GM12864 (cell line): ENCODE measurements at regions not wholly inside any gene's neighbourhood (a gene's known extent, or its start where the extent isn't known, plus 50 kb on each side); places are given as distances from the start of the nearest gene placed in this dataset.

ENCODE experiments used
- DNase-seq: peaks from one replicate; pipeline ENCODE4 v3.0.0-alpha.2; 2011; ENCODE audit warnings: low read depth
- H3K4me3 ChIP-seq: 2 replicates; pipeline ENCODE4 v1.5.1; 2011; ENCODE audit warnings: mild to moderate bottlenecking, low read depth, low read length, control low read depth
- TF ChIP-seq, protein P1 (sequence below): IDR thresholded peaks from 2 replicates; pipeline ENCODE4 v1.5.1; 2011; ENCODE audit warnings: low read depth, mild to moderate bottlenecking, moderate library complexity, low read length, control low read depth, inconsistent platforms; ENCODE audit errors: missing control alignments

DNA sequence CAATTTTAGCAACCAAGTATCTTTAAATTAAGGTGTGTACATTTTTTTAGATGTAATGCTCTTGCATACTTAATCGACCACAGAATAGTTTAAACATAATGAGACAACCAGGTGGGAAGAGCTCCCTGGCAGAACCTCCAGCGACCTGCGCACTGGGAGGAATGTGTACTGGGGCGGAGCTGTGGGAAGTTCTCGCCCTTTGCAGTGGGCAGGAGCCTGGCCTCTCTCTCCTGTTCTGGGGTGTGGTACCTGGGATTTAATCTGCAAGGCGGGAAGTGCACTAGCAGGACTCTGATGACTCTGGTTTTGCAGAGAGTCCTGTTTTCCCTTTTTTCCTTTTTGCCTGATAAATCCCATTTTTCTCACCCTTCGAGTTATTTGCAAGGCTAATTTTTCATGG lies 150.7 kb downstream of the SLC28A3 start:
- H3K4me3 ChIP-seq = no peak overlapping the region
- TF ChIP-seq, protein P1, sequence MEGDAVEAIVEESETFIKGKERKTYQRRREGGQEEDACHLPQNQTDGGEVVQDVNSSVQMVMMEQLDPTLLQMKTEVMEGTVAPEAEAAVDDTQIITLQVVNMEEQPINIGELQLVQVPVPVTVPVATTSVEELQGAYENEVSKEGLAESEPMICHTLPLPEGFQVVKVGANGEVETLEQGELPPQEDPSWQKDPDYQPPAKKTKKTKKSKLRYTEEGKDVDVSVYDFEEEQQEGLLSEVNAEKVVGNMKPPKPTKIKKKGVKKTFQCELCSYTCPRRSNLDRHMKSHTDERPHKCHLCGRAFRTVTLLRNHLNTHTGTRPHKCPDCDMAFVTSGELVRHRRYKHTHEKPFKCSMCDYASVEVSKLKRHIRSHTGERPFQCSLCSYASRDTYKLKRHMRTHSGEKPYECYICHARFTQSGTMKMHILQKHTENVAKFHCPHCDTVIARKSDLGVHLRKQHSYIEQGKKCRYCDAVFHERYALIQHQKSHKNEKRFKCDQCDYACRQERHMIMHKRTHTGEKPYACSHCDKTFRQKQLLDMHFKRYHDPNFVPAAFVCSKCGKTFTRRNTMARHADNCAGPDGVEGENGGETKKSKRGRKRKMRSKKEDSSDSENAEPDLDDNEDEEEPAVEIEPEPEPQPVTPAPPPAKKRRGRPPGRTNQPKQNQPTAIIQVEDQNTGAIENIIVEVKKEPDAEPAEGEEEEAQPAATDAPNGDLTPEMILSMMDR = no peak
- DNase-seq = no peak

DNA sequence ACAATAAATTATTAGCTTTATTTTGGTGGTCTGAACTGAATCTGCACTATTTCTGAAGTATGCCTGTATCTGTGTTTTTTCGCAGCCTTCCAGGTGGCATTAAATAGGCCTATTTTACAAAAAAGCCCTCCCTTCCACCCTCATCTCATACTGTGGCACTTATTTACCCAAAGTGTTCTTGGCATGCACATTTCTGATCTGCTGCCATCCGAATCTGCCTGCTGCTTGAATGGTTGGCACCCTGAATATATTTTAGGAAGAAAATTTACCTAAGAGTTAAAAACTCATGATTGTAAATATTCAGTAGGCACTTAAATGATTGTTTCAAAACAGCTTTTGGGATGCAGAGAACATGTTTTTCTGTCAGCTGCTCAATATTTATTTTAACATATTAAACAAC lies 150.1 kb downstream of the SLC28A3 start:
- no peak overlapping the region for H3K4me3 ChIP-seq
- no peak for DNase-seq
- TF ChIP-seq, protein P1 = no peak

DNA sequence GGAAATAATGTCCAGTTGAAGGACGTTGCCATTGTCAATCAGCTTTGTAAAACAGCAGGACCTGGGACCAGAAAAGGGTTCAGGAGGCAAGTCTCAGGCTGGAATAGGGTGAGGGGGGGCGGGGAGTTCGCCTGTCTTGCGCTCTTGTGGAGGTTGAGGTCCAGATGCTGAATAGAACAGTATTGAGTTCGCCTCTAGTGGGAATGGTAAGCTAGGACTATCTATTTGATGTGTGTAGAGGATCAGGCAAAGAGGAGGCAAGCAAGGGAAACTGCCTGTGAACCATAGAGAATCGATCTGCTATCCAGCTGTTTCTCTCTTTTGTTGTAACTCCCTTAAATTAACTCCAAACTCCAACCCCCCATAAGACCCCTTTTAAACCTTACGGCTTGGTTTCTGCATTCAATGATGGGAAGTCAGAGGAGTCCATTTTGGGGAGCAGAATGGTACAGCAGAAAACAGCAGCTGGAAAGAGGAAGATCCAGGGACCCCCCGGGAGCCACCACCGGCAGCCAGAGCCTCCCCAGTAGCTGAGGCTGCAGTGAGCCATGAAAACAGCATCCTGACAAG lies 133.7 kb downstream of the SLC28A3 start:
- H3K4me3 ChIP-seq = no peak overlapping the region
- DNase-seq = no peak
- TF ChIP-seq, protein P1 = no peak

DNA sequence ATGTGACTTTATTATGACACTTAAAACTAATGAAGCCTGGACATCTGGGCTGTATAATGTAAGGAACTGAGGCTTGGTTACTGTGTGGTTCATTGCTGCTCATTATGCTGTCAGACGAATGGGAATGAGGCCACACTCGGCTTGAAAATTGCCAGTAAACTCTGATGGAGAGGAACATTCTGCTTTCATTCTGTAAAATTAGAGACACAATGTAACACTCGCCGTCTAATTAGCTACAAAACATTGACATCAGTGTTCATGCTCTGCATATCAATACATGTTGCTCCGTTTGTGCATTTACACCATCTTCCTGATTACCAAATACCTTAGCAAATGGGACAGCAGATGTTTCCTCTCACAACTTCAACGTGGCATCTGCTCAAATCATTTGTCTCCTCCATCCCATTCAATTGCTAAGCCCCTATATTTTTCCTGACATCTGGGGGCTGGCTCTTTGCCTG lies 133.0 kb downstream of the SLC28A3 start:
- H3K4me3 ChIP-seq = no peak overlapping the region
- DNase-seq = no peak
- TF ChIP-seq, protein P1 = no peak

DNA sequence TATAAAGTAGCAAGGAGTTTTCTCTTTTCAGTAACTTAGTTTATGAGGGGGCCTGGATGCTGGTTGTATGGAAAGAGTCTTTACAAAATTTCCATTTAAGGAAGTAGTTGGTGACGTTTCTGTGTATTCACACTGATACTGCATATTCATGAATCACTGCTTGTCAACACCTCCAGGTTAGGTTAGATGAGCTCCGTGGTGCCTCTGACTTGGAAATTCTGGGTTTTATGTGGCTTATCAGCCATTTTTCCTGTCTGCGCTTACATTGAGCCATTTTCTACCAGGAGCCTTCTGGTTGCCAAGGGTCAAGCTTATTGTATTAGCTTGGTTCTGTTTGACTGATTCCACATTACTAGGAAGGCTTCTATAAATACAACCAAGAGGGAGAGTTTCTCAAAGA lies 128.3 kb downstream of the SLC28A3 start:
- no peak overlapping the region for H3K4me3 ChIP-seq
- TF ChIP-seq, protein P1 = no peak
- DNase-seq = no peak

DNA sequence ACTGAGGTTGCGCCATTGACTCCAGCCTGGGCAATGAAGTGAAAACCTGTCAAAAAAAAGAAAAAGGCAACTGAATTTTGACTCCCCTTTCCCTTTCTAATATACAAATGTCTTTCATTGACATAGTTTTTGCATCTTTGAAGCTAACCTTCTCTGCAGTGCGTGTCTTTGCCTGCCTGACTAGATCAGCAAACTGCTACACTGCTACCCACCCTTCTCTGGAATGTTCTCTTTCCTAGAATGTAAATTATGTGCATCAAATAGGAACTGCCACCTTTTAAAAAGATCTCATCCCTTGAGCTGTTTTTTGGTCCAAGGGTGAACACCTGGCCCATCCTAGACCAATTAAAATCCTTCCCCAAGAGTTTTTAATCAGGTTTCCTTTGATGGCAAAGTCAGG lies 127.6 kb downstream of the SLC28A3 start:
- TF ChIP-seq, protein P1 = no peak
- DNase-seq = no peak
- H3K4me3 ChIP-seq = no peak overlapping the region

DNA sequence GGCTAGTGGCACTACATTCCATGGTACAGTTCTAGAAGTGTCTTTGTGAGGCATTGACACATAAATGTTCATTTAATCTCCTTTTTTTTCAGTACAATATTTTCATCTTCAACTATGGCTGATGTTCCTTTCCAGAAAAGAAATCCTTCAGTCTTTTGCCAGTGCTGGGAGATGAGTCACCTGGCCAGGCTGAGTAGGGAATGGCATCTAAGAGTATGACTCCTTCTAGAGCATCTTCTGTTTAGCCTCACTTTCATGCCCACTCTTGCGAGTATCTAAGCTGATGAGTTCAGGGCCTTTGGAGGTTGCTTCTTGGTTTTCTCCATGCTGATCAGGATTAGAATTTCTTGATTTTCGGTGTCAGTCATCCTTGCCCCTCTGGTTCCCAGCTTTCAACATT lies 124.4 kb downstream of the SLC28A3 start:
- no peak overlapping the region for H3K4me3 ChIP-seq
- DNase-seq = no peak
- TF ChIP-seq, protein P1 = no peak
